Inferior parietal cortex (tissue), 1 donor: ENCODE measurements at regions not wholly inside any gene's neighbourhood (a gene's known extent, or its start where the extent isn't known, plus 50 kb on each side); places are given as distances from the start of the nearest gene placed in this dataset.
"Not testable (repeated sequence)": the region's sequence is repeated elsewhere in the genome, so short reads cannot be mapped to it uniquely, and the experiment has no call there.

Experiments
- DNase-seq: peaks from one replicate; pipeline ENCODE4 v3.0.0-alpha.2; 2016; ENCODE audit errors: extremely low spot score

- no peak for DNase-seq
Measured at GRCh38 chr11:29061452-29061851, 953.3 kb downstream of the METTL15 start.

GRCh38 chr11:29056487-29056886 is 948.3 kb downstream of the METTL15 start:
- not testable (repeated sequence) for DNase-seq

GRCh38 chr11:29051935-29052334 is 943.7 kb downstream of the METTL15 start:
- no peak for DNase-seq

GRCh38 chr11:29050962-29051361 is 942.8 kb downstream of the METTL15 start:
- DNase-seq = not testable (repeated sequence)

GRCh38 chr11:29040489-29040888 is 932.3 kb downstream of the METTL15 start:
- no peak for DNase-seq

GRCh38 chr11:29032384-29033149 is 924.4 kb downstream of the METTL15 start:
- no peak for DNase-seq

- no peak for DNase-seq
Measured at GRCh38 chr11:29029452-29029851, 921.3 kb downstream of the METTL15 start.

- DNase-seq = no peak
Measured at GRCh38 chr11:29027436-29027835, 919.2 kb downstream of the METTL15 start.

- peak; percentile 41 for DNase-seq
Measured at GRCh38 chr11:29026286-29026685, 918.1 kb downstream of the METTL15 start.

GRCh38 chr11:29025001-29025400 is 916.8 kb downstream of the METTL15 start:
- DNase-seq = no peak

GRCh38 chr11:29024386-29024785 is 916.2 kb downstream of the METTL15 start:
- DNase-seq = no peak

- no peak for DNase-seq
Measured at GRCh38 chr11:29023761-29024160, 915.6 kb downstream of the METTL15 start.

- DNase-seq = no peak
Measured at GRCh38 chr11:29022676-29023075, 914.5 kb downstream of the METTL15 start.

- no peak for DNase-seq
Measured at GRCh38 chr11:29019960-29020683, 911.9 kb downstream of the METTL15 start.

- no peak for DNase-seq
Measured at GRCh38 chr11:29018631-29019030, 910.4 kb downstream of the METTL15 start.

- no peak for DNase-seq
Measured at GRCh38 chr11:29017941-29018340, 909.8 kb downstream of the METTL15 start.

GRCh38 chr11:29012507-29012906 is 904.3 kb downstream of the METTL15 start:
- no peak for DNase-seq

- no peak for DNase-seq
Measured at GRCh38 chr11:29009426-29009825, 901.2 kb downstream of the METTL15 start.

- no peak for DNase-seq
Measured at GRCh38 chr11:29008481-29008880, 900.3 kb downstream of the METTL15 start.

GRCh38 chr11:29006668-29007067 is 898.5 kb downstream of the METTL15 start:
- DNase-seq = no peak

- no peak for DNase-seq
Measured at GRCh38 chr11:29005401-29005980, 897.3 kb downstream of the METTL15 start.

GRCh38 chr11:29002816-29003215 is 894.6 kb downstream of the METTL15 start:
- no peak for DNase-seq

GRCh38 chr11:28999620-29000019 is 891.4 kb downstream of the METTL15 start:
- DNase-seq = no peak
